Mammary epithelial cell (primary cell): ENCODE measurements at regions not wholly inside any gene's neighbourhood (a gene's known extent, or its start where the extent isn't known, plus 50 kb on each side); places are given as distances from the start of the nearest gene placed in this dataset.

Experiments
- EZH2 ChIP-seq: IDR thresholded peaks from 2 replicates; pipeline ENCODE4 v1.6.1; 2012; ENCODE audit warnings: low read length, inconsistent platforms, borderline replicate concordance
- TF ChIP-seq, protein P1 (sequence below), 2 donors: IDR thresholded peaks in 1 of 2; conservative IDR thresholded peaks in 1 of 2; 2 replicates each; pipeline ENCODE4 v1.5.1; 2011 to 2012; ENCODE audit warnings: inconsistent platforms in 2 of 2, low read length in 2 of 2, mild to moderate bottlenecking in 2 of 2, control low read depth in 1 of 2, low read depth in 1 of 2; ENCODE audit not compliant: insufficient read depth in 1 of 2; ENCODE audit errors: extremely low read depth in 1 of 2

DNA sequence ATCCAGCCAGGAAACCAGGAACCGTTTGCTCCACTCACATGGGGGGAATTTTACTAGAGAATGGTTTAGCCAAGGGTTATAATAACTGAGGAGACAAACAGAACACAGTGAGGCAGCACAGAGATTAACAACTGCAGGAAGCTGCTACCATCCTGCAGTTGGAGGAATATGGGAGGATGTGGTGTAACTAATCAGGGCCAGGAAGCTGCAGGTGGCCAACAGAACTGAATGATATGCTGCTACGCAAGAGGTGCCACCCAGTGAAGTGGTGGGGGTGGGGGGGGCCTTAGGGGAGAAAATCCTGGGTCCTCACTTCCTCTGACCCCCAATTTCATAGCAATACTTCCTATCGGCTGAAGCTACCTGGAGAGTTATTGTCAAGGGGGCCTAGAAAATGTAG lies 306.4 kb upstream of the STT3B start:
- TF ChIP-seq, protein P1, sequence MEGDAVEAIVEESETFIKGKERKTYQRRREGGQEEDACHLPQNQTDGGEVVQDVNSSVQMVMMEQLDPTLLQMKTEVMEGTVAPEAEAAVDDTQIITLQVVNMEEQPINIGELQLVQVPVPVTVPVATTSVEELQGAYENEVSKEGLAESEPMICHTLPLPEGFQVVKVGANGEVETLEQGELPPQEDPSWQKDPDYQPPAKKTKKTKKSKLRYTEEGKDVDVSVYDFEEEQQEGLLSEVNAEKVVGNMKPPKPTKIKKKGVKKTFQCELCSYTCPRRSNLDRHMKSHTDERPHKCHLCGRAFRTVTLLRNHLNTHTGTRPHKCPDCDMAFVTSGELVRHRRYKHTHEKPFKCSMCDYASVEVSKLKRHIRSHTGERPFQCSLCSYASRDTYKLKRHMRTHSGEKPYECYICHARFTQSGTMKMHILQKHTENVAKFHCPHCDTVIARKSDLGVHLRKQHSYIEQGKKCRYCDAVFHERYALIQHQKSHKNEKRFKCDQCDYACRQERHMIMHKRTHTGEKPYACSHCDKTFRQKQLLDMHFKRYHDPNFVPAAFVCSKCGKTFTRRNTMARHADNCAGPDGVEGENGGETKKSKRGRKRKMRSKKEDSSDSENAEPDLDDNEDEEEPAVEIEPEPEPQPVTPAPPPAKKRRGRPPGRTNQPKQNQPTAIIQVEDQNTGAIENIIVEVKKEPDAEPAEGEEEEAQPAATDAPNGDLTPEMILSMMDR (conservative IDR thresholded peaks at IDR 0.05 in 1 of 2, IDR thresholded peaks at IDR 0.05 in 1 of 2; ENCODE audit: extremely low read depth in 1 of 2, insufficient read depth in 1 of 2, low read depth in 1 of 2, low read length in 2 of 2), result no peak
- TF ChIP-seq EZH2, result no peak
